Renal cortex interstitium (tissue), 11 donors: ENCODE measurements at regions not wholly inside any gene's neighbourhood (a gene's known extent, or its start where the extent isn't known, plus 50 kb on each side); places are given as distances from the start of the nearest gene placed in this dataset.
"Not testable (repeated sequence)": the region's sequence is repeated elsewhere in the genome, so short reads cannot be mapped to it uniquely, and the experiment has no call there.

Experiments
- DNase-seq, 11 donors: peaks; one replicate each; pipeline ENCODE4 v3.0.0-alpha.2; 2013; ENCODE audit warnings: low read depth in 9 of 11, low spot score in 4 of 11; ENCODE audit errors: extremely low read depth in 1 of 11

- no peak for DNase-seq
Measured at GRCh38 chr13:81562598-81562997, 1221.7 kb upstream of the SPRY2 start.

DNA sequence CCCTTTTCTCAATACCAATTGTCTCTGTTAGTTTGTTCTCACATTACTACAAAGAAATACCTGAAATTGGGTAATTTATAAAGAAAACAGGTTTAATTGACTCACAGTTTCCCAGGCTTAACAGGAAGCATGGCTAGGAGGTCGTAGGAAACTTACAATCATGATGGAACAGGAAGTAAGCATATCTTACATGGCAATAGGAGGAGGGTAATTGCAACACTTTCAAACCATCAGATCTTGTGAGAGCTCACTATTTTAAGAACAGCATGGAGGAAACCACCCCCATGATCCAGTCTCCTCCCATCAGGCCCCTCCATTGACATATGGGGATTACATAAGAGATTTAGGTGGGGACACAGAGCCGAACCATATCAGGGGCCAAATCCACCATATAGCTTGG lies 1210.1 kb upstream of the SPRY2 start:
- no peak for DNase-seq

DNA sequence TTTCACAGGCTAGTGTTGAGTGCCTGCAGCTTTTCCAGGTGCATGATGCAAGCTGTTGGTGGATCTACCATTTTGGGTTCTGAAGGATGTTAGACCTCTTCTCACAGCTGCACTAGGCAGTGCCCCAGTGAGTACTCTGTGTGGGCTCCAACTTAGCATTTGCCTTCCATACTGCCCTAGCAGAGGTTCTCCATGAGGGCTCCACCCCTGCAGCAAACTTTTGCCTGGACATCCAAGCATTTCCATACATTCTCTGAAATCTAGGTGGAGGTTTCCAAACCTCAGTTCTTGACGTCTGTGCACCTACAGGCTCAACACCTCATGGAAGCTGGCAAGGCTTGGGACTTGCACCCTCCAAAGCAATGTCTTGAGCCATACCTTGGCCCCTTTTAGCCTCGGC lies 1205.4 kb upstream of the SPRY2 start:
- not testable (repeated sequence) for DNase-seq

DNA sequence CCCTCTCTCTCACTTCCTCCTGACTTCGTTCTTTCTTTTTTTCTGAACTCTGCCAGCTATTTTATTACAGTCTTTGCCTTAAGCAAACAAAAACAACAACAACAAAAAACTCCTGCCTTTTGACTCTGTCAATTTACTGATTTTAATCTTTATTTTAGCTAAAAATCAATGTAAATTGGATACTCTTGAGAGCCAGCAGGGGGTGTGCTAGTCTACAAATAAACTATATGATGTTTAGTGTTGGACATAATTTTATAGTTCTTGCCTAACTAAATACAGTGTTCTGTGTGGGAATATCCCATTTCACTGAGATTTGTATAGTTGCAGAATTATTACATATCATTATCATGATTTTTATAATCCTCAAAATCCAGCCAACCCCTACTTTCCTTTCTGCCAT lies 1199.9 kb upstream of the SPRY2 start:
- peak in 2 of 11 donors; percentile 3 to 9 for DNase-seq

GRCh38 chr13:81539643-81540150 lies 1198.8 kb upstream of the SPRY2 start:
- DNase-seq: no peak

DNA sequence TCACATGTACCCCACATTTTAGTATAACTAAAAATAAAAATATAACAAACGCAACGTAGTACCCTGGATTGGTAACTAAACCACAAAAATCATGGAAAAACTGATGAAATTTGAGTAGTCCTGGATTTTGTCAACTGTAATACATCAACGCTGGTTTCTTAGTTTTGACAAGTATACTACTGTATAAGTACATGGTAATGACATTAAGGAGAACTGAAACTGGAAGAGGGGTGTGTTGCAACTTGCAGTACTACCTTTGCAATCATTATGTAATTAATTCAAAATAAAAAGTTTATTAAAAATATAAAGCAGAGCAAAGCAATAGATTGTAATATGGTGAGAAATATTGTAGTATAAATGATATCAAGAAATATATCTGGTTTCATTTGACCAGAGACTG lies 1158.0 kb upstream of the SPRY2 start:
- no peak for DNase-seq

- DNase-seq: no peak
Measured at GRCh38 chr13:81493144-81493543, 1152.2 kb upstream of the SPRY2 start.

DNA sequence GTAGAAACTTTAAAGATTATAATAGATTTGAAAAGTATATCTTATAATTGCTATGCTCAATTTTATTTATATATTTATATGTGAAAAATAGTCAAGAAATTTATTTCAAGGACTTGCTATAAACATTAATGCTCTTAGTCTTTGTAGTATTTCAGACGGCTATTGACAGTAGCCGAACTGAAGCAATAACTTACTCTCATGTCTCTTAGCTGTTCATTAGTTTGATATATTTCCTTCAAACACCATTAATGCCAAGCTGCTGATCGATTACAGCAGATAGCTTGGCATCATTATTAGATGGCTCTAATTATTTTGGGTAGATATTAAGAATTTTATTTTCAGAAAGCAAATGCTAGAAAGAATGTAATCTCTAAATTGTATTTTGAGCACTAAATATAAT lies 1151.5 kb upstream of the SPRY2 start:
- no peak for DNase-seq

- no peak for DNase-seq
Measured at GRCh38 chr13:81488021-81488420, 1147.1 kb upstream of the SPRY2 start.

GRCh38 chr13:81487151-81487550 lies 1146.2 kb upstream of the SPRY2 start:
- peak in 2 of 11 donors; percentile 3 to 7 for DNase-seq

GRCh38 chr13:81480634-81481033 lies 1139.7 kb upstream of the SPRY2 start:
- no peak for DNase-seq

DNA sequence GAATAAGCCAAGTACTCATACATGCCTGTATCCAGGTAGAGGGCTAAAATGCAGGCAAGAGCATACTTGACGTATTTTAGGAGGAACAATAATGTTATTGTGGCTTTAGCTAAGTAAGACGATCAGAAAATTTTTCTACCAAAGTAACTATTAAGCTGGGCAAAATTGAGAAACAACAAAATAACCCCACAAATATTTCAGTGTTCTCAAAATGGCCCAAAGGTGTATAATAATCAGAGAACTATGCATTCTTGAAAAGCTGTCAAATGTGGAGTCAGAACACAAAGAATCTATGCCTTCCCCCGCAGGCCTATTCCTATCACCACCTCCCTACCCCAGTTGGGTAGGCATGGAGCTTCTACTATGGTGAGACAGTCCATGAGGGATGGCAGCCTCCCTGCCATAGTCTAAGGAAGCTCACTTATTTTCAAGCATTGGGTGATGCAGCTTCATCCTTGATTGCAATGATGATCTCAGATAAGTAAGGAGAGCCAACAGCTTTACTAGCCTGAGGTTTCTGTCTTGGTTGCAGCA lies 1132.5 kb upstream of the SPRY2 start:
- DNase-seq: no peak

- DNase-seq: peak in 4 of 11 donors; percentile 3 to 19 (median 14)
Measured at GRCh38 chr13:81458170-81458569, 1117.2 kb upstream of the SPRY2 start.

GRCh38 chr13:81446441-81446840 lies 1105.5 kb upstream of the SPRY2 start:
- DNase-seq: no peak

- no peak for DNase-seq
Measured at GRCh38 chr13:81442904-81443303, 1102.0 kb upstream of the SPRY2 start.

DNA sequence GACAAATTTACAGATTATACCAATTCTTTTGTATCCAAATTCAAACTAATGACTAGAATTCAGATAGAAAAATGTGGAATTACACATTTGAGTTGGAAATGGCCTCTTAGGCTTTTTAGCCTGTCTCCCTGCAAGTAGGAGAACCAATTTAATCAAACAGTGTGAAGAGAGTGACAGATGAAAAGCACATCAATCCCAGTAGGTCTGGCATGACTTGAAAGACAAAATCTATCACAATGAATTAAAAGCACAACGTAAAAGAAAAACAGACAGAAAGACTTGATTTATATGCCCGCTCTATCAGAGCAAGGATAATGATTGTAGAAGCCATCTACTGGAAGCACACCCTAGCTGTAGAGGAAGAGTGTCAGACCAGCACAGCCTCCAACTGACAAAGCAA lies 1084.4 kb upstream of the SPRY2 start:
- DNase-seq: no peak

DNA sequence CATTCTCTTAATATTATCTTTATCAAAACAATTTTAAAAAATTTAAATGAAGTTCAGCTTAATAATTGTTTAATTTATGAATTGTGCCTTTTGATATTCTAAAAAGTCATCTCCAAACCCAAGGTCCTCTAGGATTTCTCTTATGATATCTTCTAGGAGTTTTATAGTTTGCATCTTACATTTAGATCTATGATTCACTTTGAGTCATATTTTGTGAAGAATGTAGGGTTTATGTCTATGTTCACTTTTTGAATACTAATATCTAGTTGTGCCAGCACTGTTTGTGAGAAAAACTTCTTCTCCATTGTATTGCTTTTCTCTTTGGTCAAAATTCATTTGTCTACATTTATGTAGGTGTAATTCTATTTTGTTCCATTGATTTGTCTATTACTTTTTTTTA lies 1068.4 kb upstream of the SPRY2 start:
- DNase-seq: no peak

GRCh38 chr13:81408647-81409046 lies 1067.7 kb upstream of the SPRY2 start:
- no peak for DNase-seq

DNA sequence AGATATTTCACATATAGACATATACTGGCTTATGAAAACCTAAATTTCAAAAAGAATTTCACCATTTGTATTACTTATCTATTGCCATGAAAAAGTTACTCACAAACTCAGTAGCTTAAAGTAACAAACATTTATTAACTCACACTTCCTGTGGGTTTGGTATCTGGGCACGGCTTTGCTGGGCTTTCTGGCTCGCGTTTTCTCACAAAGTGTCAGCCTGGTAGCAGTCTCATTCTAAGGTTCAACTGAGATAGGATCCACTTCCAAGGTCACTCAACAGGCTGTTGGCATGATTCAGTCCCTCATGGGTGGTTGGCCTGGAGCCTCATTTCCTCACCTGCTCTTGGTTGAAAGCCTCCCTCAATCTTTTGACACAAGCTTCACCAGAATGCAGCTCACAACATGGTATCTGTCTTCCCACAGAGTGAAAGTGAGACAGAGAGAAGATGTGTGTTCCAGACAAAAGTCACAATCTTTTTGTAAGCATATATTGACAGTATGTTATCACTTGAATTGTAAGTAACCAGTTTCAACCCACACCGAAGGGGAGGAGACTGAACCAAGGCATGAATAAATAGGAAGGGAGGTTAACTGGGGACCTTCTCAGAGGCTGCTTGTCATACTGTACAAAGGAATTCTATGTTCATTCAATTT lies 1065.8 kb upstream of the SPRY2 start:
- no peak for DNase-seq

DNA sequence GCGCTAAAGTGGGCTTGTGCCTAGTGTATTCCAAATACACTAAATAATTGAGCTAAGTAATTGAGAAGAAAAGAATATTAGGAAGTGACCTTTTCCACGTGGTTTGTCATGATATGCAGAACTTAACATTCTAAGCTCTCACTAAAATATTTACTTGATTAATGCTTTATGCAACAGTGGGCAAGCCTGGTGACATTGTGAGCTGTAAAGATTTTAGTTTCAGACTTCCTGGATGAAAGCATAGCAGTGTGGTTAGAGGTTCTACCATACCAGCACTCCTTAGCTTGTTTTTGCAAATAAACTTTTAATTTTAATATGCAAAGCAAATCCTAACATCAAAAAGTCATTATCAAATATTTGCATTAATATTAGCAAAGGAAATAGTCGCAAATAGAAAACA lies 1065.1 kb upstream of the SPRY2 start:
- no peak for DNase-seq

DNA sequence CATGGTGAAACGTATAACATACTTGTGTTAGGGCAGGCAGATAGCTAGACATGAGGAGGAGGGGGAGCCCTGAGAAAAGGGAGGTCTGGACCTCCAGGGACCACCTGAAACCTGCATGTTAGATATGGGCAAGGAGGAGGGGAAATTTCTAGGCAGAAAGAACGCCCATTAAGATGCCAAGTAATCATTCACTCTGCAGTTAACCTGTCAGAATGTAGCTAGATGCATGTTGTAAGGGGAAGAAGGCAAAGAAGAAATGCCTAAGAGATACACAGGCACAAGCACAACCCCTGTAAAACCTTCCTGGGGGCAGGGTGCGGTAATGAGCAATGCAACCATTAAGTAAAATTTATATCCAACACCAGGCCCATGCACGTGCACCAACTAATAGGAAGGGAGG lies 1055.3 kb upstream of the SPRY2 start:
- DNase-seq: no peak
